K562 (cell line): ENCODE measurements at regions not wholly inside any gene's neighbourhood (a gene's known extent, or its start where the extent isn't known, plus 50 kb on each side); places are given as distances from the start of the nearest gene placed in this dataset.

ENCODE experiments used
- ATAC-seq: fragments of 200-7000 bp; cut with Tn5 transposase; 3 replicates; pipeline ENCODE4 v1.9.1; 2020; ENCODE audit warnings: moderate library complexity
- BruUV-seq: library from RNA; stranded (reverse); fragments of 400-500 nt; replicated peaks from 2 replicates; lab custom pipeline; 2021; lab: Mats Ljungman, UMichigan
- CTCF ChIA-PET: fragments of 300-600 bp; formaldehyde crosslinking; extraction: SDS; loops from one replicate; lab custom pipeline; 2021; ENCODE audit warnings: low intra/inter-chr PET ratio; lab: Yijun Ruan, JAX
- POLR2A ChIA-PET: fragments of 300-600, 350-650 bp; sonication (Branson Sonifier 250); formaldehyde crosslinking; extraction: SDS; loops from one replicate; lab custom pipeline; 2021; ENCODE audit warnings: antibody characterized with exemption, inconsistent platforms; lab: Yijun Ruan, JAX
- DNase-seq, 4 experiments: peaks; one replicate each; pipeline versions ENCODE4 v3.0.0 to v3.0.0-alpha.2; 2011 to 2018; ENCODE audit warnings: low spot score in 3 of 4, mixed read lengths in 3 of 4; ENCODE audit errors: extremely low read depth in 1 of 4
- FAIRE-seq: peaks from 2 replicates; lab custom pipeline; 2011; peaks lifted over from hg19 to GRCh38; lab: Jason Lieb, UNC
- H2AFZ ChIP-seq: 2 replicates; pipeline ENCODE4 v1.6.0; 2011; ENCODE audit warnings: low read depth, low read length, control low read depth, inconsistent platforms
- H3K27ac ChIP-seq: fragments of 200-600 bp; 3 replicates; pipeline ENCODE4 v1.8.0; 2011; ENCODE audit warnings: low read depth, mild to moderate bottlenecking, control low read depth, inconsistent platforms, low read length, moderate library complexity, mixed read lengths; ENCODE audit errors: extremely low read depth
- H3K27me3 ChIP-seq, 2 experiments: fragments of 300-600 bp in 1 of 2; 2 replicates in 1 of 2; 3 replicates in 1 of 2; pipeline versions ENCODE4 v1.6.0 to v1.8.0; 2011; ENCODE audit warnings: inconsistent platforms in 2 of 2, low read length in 2 of 2, mild to moderate bottlenecking in 1 of 2, mixed read lengths in 1 of 2, moderate library complexity in 1 of 2; ENCODE audit not compliant: control insufficient read depth in 2 of 2, insufficient read depth in 2 of 2
- H3K36me3 ChIP-seq: fragments of 300-600 bp; 3 replicates; pipeline ENCODE4 v1.8.0; 2011; ENCODE audit warnings: mild to moderate bottlenecking, low read length, inconsistent platforms; ENCODE audit not compliant: control insufficient read depth, insufficient read depth
- H3K4me1 ChIP-seq, 2 experiments: fragments of 200-600 bp in 1 of 2; replicated peaks in 1 of 2; 2 replicates in 1 of 2; 3 replicates in 1 of 2; pipeline versions ENCODE4 v1.5.1 to v1.8.0; 2011; ENCODE audit warnings: inconsistent platforms in 2 of 2, low read length in 2 of 2, mild to moderate bottlenecking in 1 of 2, mixed read lengths in 1 of 2, moderate library complexity in 1 of 2; ENCODE audit not compliant: control insufficient read depth in 2 of 2, insufficient read depth in 2 of 2
- H3K4me2 ChIP-seq: 2 replicates; pipeline ENCODE4 v1.6.1; 2011; ENCODE audit warnings: low read length, control low read depth, inconsistent platforms, mixed read lengths; ENCODE audit not compliant: insufficient read depth
- H3K4me3 ChIP-seq: fragments of 200-600 bp; sonication (generic), shearing (Covaris generic); 2 replicates; pipeline ENCODE4 v1.5.1; 2016; ENCODE audit warnings: control low read depth, inconsistent platforms
- H3K79me2 ChIP-seq: fragments of 200-600 bp; 3 replicates; pipeline ENCODE4 v1.8.0; 2011; ENCODE audit warnings: low read length, inconsistent platforms; ENCODE audit not compliant: control insufficient read depth, insufficient read depth
- H3K9ac ChIP-seq, 2 experiments: 2 replicates each; pipeline versions ENCODE4 v1.6.0 to v1.6.1; 2011; ENCODE audit warnings: low read depth in 2 of 2, low read length in 2 of 2, control low read depth in 1 of 2, inconsistent platforms in 1 of 2, mild to moderate bottlenecking in 1 of 2, mixed read lengths in 1 of 2; ENCODE audit not compliant: insufficient read depth in 1 of 2
- H3K9me1 ChIP-seq: one replicate; pipeline ENCODE4 v1.6.0; 2011; ENCODE audit warnings: inconsistent platforms, mild to moderate bottlenecking, low read length, moderate library complexity; ENCODE audit not compliant: control insufficient read depth, insufficient read depth
- H3K9me3 ChIP-seq: replicated peaks from 2 replicates; pipeline ENCODE4 v1.5.1; 2011; ENCODE audit warnings: low read depth, low read length, inconsistent platforms; ENCODE audit not compliant: control insufficient read depth, insufficient read depth
- H4K20me1 ChIP-seq: replicated peaks from 2 replicates; pipeline ENCODE4 v1.6.1; 2011; ENCODE audit warnings: low read length, inconsistent platforms, mixed read lengths; ENCODE audit not compliant: control insufficient read depth, insufficient read depth
- ARID1B ChIP-seq: fragments of 450-650 bp; IDR thresholded peaks from 2 replicates; pipeline ENCODE4 v1.6.1; 2016; ENCODE audit warnings: antibody characterized with exemption, mild to moderate bottlenecking, inconsistent platforms
- BRD4 ChIP-seq: fragments of 200-600 bp; sonication (generic); IDR thresholded peaks from 2 replicates; pipeline ENCODE4 v1.6.1; 2017; ENCODE audit warnings: inconsistent platforms
- C11orf30 ChIP-seq: fragments of 450-650 bp; IDR thresholded peaks from 2 replicates; pipeline ENCODE4 v1.6.1; 2016; ENCODE audit warnings: low read depth, mild to moderate bottlenecking
- CBFA2T3 ChIP-seq: fragments of 450-650 bp; IDR thresholded peaks from 2 replicates; pipeline ENCODE4 v1.6.1; 2017
- HDAC1 ChIP-seq, 2 experiments: fragments of 450-650 bp; IDR thresholded peaks; 2 replicates each; pipeline ENCODE4 v1.6.1; 2016 to 2017; ENCODE audit warnings: inconsistent platforms in 1 of 2, mild to moderate bottlenecking in 1 of 2, moderate library complexity in 1 of 2
- MAFF ChIP-seq: IDR thresholded peaks from 2 replicates; pipeline ENCODE4 v1.6.1; 2012; ENCODE audit warnings: low read length, improper control_type of control experiment
- MTA1 ChIP-seq: fragments of 450-650 bp; IDR thresholded peaks from 2 replicates; pipeline ENCODE4 v1.6.1; 2017; ENCODE audit warnings: borderline replicate concordance
- NELFE ChIP-seq: IDR thresholded peaks from 2 replicates; pipeline ENCODE4 v1.6.1; 2011; ENCODE audit warnings: mild to moderate bottlenecking; ENCODE audit not compliant: insufficient read depth, insufficient read length
- RBFOX2 ChIP-seq: fragments of 200-400 bp; formaldehyde crosslinking; IDR thresholded peaks from 2 replicates; pipeline ENCODE4 v1.6.1; 2017; ENCODE audit warnings: low read depth, mild to moderate bottlenecking, low read length, moderate library complexity
- SIN3A ChIP-seq, 2 experiments: fragments of 150-350 bp in 1 of 2; IDR thresholded peaks; 2 replicates each; pipeline ENCODE4 v1.6.1; 2011 to 2016; ENCODE audit warnings: borderline replicate concordance in 2 of 2, low read depth in 2 of 2, low read length in 2 of 2, mild to moderate bottlenecking in 2 of 2, moderate library complexity in 2 of 2; ENCODE audit not compliant: control insufficient read depth in 1 of 2
- TRIM28 ChIP-seq: fragments of 450-650 bp; IDR thresholded peaks from 2 replicates; pipeline ENCODE4 v1.6.1; 2017
- ZNF143 ChIP-seq: sonication (generic); formaldehyde crosslinking; IDR thresholded peaks from 2 replicates; pipeline ENCODE4 v1.9.0; 2022; ENCODE audit warnings: mild to moderate bottlenecking, missing genetic modification reagents
- ZNF239 ChIP-seq: fragments of 250-450 bp; sonication (Bioruptor Pico); IDR thresholded peaks from 2 replicates; pipeline ENCODE4 v1.4.0; 2020; ENCODE audit warnings: mild to moderate bottlenecking
- ZNF316 ChIP-seq: fragments of 450-650 bp; IDR thresholded peaks from 2 replicates; pipeline ENCODE4 v1.6.1; 2016
- ZNF778 ChIP-seq: fragments of 450-650 bp; formaldehyde crosslinking; IDR thresholded peaks from 2 replicates; pipeline ENCODE4 v1.4.0; 2020; ENCODE audit warnings: mild to moderate bottlenecking, moderate library complexity
- WGBS: fragments of 100-300 bp; shearing (Covaris generic); methylation state at CpG from one replicate; pipeline ENCODE4 v1.1.6; 2016; ENCODE audit warnings: low coverage, mixed read lengths; ENCODE audit not compliant: insufficient coverage; ENCODE audit errors: missing lambda C conversion rate; 5-methylcytosine and 5-hydroxymethylcytosine counted together
- in situ Hi-C: fragments of 300-500 bp; cut with MboI; formaldehyde crosslinking; loops from 4 replicates; pipeline ENCODE4 v1.15.0; 2018; ENCODE audit warnings: inconsistent platforms, mixed read lengths
- intact Hi-C: fragments of 100-400 bp; cut with micrococcal nuclease; formaldehyde crosslinking; loops from 2 replicates; pipeline ENCODE4 v1.14.2; 2022
- TF ChIP-seq, protein P1 (sequence below), 2 experiments: fragments of 150-350 bp in 1 of 2; IDR thresholded peaks; 2 replicates each; pipeline ENCODE4 v1.6.1; 2012 to 2016; ENCODE audit warnings: low read depth in 2 of 2, low read length in 2 of 2, mild to moderate bottlenecking in 1 of 2, moderate library complexity in 1 of 2
- TF ChIP-seq, protein P2 (sequence below): fragments of 250-450 bp; sonication (Bioruptor Pico); IDR thresholded peaks from 2 replicates; pipeline ENCODE4 v1.8.0; 2021; ENCODE audit warnings: borderline replicate concordance, mild to moderate bottlenecking, moderate library complexity; ENCODE audit not compliant: poor library complexity, severe bottlenecking
- TF ChIP-seq, protein P3 (sequence below): fragments of 450-650 bp; IDR thresholded peaks from 2 replicates; pipeline ENCODE4 v1.6.1; 2014; ENCODE audit warnings: low read depth, mild to moderate bottlenecking, moderate library complexity, borderline replicate concordance

DNA sequence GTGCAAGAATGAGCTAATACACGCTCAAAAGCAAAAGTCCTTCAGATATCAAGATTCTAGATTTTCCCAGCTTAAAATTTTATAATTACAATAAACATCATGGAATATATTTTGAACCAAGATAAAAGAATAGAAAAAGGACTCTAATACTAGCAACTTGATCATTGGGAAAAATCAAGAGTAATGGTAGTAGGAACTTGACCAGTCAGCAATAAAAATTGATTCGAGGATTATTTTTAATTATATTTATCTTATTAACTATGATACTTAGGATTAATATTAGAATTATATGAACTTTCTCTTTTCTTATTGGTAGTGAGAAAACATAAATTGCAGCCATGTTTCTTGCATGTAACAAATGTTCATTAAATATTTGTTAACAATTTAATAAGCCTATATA, 152.0 kb downstream of the GNAI1 start:
- in situ Hi-C loops: no loop called here
- ChIA-PET POLR2A (no interaction called here), CTCF (no interaction called here)
- Histone ChIP-seq H3K9ac (no peak overlapping the region), H3K4me2 (no peak overlapping the region), H3K4me3 (no peak overlapping the region), H4K20me1 (no peaks in the 10 kb centered on the region), H3K27ac (no peak overlapping the region), H3K36me3 (no peaks in the 10 kb centered on the region), H3K27me3 (no peaks in the 10 kb centered on the region), H3K9me3 (no peaks in the 10 kb centered on the region; the same call in 1 of the 2 replicates), H3K4me1 (no peaks in the 10 kb centered on the region), H2AFZ (no peak overlapping the region), H3K9me1 (no peaks in the 10 kb centered on the region), H3K79me2 (no peaks in the 10 kb centered on the region)
- no TSS peak for BruUV-seq
- 0% methylated on average over 2 of the region's 2 CpGs for WGBS
- intact Hi-C loops: no loop called here
- ATAC-seq: no peak
- FAIRE-seq: no peak
- TF ChIP-seq MTA1: no peak
- TF ChIP-seq C11orf30: peak; percentile 23; the same call in 1 of the 2 replicates
- TF ChIP-seq ZNF239 (CRISPR knock-in tag): no peak
- no peak for TF ChIP-seq BRD4
- no peak for TF ChIP-seq ZNF778 (CRISPR knock-in tag)
- TF ChIP-seq SIN3A (IDR thresholded peaks at IDR 0.05; ENCODE audit: borderline replicate concordance in 2 of 2, control insufficient read depth in 1 of 2, low read depth in 2 of 2, low read length in 2 of 2): no peak
- no peak for TF ChIP-seq RBFOX2
- TF ChIP-seq ARID1B: no peak
- TF ChIP-seq HDAC1 (IDR thresholded peaks at IDR 0.05): no peak
- TF ChIP-seq, protein P1, sequence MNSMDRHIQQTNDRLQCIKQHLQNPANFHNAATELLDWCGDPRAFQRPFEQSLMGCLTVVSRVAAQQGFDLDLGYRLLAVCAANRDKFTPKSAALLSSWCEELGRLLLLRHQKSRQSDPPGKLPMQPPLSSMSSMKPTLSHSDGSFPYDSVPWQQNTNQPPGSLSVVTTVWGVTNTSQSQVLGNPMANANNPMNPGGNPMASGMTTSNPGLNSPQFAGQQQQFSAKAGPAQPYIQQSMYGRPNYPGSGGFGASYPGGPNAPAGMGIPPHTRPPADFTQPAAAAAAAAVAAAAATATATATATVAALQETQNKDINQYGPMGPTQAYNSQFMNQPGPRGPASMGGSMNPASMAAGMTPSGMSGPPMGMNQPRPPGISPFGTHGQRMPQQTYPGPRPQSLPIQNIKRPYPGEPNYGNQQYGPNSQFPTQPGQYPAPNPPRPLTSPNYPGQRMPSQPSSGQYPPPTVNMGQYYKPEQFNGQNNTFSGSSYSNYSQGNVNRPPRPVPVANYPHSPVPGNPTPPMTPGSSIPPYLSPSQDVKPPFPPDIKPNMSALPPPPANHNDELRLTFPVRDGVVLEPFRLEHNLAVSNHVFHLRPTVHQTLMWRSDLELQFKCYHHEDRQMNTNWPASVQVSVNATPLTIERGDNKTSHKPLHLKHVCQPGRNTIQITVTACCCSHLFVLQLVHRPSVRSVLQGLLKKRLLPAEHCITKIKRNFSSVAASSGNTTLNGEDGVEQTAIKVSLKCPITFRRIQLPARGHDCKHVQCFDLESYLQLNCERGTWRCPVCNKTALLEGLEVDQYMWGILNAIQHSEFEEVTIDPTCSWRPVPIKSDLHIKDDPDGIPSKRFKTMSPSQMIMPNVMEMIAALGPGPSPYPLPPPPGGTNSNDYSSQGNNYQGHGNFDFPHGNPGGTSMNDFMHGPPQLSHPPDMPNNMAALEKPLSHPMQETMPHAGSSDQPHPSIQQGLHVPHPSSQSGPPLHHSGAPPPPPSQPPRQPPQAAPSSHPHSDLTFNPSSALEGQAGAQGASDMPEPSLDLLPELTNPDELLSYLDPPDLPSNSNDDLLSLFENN (IDR thresholded peaks at IDR 0.05; ENCODE audit: low read depth in 2 of 2, low read length in 2 of 2): no peak
- no peak for TF ChIP-seq ZNF143 (CRISPR knock-in tag)
- TF ChIP-seq, protein P2, sequence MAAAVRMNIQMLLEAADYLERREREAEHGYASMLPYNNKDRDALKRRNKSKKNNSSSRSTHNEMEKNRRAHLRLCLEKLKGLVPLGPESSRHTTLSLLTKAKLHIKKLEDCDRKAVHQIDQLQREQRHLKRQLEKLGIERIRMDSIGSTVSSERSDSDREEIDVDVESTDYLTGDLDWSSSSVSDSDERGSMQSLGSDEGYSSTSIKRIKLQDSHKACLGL (CRISPR knock-in tag): no peak
- TF ChIP-seq MAFF: 0 out of 2 replicates have a peak, but pooled peaks have one; percentile 5
- TF ChIP-seq, protein P3, sequence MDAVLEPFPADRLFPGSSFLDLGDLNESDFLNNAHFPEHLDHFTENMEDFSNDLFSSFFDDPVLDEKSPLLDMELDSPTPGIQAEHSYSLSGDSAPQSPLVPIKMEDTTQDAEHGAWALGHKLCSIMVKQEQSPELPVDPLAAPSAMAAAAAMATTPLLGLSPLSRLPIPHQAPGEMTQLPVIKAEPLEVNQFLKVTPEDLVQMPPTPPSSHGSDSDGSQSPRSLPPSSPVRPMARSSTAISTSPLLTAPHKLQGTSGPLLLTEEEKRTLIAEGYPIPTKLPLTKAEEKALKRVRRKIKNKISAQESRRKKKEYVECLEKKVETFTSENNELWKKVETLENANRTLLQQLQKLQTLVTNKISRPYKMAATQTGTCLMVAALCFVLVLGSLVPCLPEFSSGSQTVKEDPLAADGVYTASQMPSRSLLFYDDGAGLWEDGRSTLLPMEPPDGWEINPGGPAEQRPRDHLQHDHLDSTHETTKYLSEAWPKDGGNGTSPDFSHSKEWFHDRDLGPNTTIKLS: no peak
- no peak for TF ChIP-seq TRIM28
- peak; percentile 69 for TF ChIP-seq ZNF316
- no peak for TF ChIP-seq CBFA2T3
- TF ChIP-seq NELFE: no peak
- DNase-seq: no peak
